Activated naive CD4-positive, alpha-beta T cell treated with anti-CD3 and anti-CD28 coated beads for 36 hours (primary cell): ENCODE measurements at regions not wholly inside any gene's neighbourhood (a gene's known extent, or its start where the extent isn't known, plus 50 kb on each side); places are given as distances from the start of the nearest gene placed in this dataset.

Experiments used
- CTCF ChIA-PET: fragments of 350-600 bp; sonication (Branson Sonifier 250); formaldehyde crosslinking; loops from one replicate; lab custom pipeline; 2021; ENCODE audit warnings: antibody characterized with exemption; lab: Charles Lee
- DNase-seq: peaks from one replicate; pipeline ENCODE4 v3.0.0-alpha.2; 2020
- H3K27ac Mint-ChIP-seq: one replicate; pipeline ENCODE4 v1.8.0; 2021; ENCODE audit warnings: mild to moderate bottlenecking, mixed read lengths
- H3K27me3 Mint-ChIP-seq: one replicate; pipeline ENCODE4 v1.8.0; 2021; ENCODE audit warnings: low read depth, mixed read lengths
- H3K36me3 Mint-ChIP-seq: one replicate; pipeline ENCODE4 v1.8.0; 2021; ENCODE audit warnings: low read depth, mixed read lengths
- H3K4me1 Mint-ChIP-seq: one replicate; pipeline ENCODE4 v1.8.0; 2021; ENCODE audit warnings: low read depth, mixed read lengths
- H3K4me3 Mint-ChIP-seq: one replicate; pipeline ENCODE4 v1.8.0; 2021; ENCODE audit warnings: mild to moderate bottlenecking, moderate library complexity, mixed read lengths
- H3K9me3 Mint-ChIP-seq: one replicate; pipeline ENCODE4 v1.8.0; 2021; ENCODE audit warnings: mixed read lengths
- intact Hi-C: fragments of 100-400 bp; cut with micrococcal nuclease; formaldehyde crosslinking; loops from one replicate; pipeline ENCODE4 v1.15.1; 2023

DNA sequence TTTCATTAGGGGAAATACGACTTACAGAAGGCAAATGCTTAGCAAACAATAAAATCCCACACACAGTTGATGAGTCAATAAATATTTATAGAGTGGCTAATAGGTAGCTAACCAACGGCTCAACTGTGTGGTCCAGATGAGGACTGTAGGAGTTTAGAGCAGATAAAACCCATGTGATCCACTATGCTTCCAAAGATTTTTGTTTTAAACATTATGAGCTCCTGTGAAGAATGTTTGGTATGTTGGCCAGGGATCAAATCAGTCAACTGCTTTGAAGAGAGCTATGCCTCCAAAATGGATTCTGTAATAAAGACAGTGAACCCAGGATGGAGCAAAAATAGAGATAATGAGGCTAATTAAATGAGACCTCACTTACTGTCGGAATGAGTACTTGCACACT lies 72.3 kb upstream of the COL11A1 start:
- H3K9me3 Mint-ChIP-seq: peaks cover 5% of the 10 kb centered on the region
- no peaks in the 10 kb centered on the region for H3K27me3 Mint-ChIP-seq
- H3K4me1 Mint-ChIP-seq: no peaks in the 10 kb centered on the region
- no peaks in the 10 kb centered on the region for H3K36me3 Mint-ChIP-seq
- H3K27ac Mint-ChIP-seq: no peak overlapping the region
- CTCF ChIA-PET: no interaction called here
- H3K4me3 Mint-ChIP-seq: no peak overlapping the region
- intact Hi-C loops: no loop called here
- DNase-seq: no peak

DNA sequence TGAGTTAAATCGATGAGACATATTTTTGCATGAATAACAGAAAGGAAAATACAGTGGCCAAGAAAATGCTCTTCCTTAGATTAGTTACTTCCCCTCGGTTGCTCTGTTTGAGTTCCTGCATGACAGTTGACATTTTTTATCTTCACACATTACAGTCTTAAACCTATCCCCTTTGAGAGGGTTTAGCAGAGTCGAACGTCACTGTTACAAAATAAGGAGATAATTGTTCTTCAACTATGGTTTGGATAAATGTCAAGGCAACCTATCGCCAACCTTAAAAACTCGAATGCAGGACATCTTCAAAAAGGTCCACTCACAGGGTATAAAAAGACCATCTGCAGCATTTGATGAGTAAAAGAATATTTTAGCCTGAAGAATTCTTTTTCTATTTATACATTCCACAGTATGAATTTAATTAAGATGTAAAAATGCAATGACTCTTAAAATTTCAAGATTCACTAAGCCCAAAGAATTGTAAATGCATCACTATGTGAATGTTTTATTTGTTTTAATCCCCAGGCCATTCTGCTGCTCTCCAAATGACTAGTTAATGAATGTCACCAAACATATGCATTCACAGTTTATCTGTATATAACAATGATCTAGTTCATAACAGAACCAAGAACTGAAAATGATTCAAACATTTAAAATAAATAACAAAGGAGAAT lies 68.9 kb upstream of the COL11A1 start:
- no peak for DNase-seq
- intact Hi-C loops: no loop called here
- H3K27me3 Mint-ChIP-seq: no peaks in the 10 kb centered on the region
- no peak overlapping the region for H3K4me3 Mint-ChIP-seq
- CTCF ChIA-PET: interaction anchor here (0.5 kb wide), 1 partner anchor 606 kb away, joined by 3 read pairs; no protein-coding TSS in a partner anchor
- H3K4me1 Mint-ChIP-seq: no peaks in the 10 kb centered on the region
- H3K9me3 Mint-ChIP-seq: no peaks in the 10 kb centered on the region
- H3K27ac Mint-ChIP-seq: no peak overlapping the region
- no peaks in the 10 kb centered on the region for H3K36me3 Mint-ChIP-seq

DNA sequence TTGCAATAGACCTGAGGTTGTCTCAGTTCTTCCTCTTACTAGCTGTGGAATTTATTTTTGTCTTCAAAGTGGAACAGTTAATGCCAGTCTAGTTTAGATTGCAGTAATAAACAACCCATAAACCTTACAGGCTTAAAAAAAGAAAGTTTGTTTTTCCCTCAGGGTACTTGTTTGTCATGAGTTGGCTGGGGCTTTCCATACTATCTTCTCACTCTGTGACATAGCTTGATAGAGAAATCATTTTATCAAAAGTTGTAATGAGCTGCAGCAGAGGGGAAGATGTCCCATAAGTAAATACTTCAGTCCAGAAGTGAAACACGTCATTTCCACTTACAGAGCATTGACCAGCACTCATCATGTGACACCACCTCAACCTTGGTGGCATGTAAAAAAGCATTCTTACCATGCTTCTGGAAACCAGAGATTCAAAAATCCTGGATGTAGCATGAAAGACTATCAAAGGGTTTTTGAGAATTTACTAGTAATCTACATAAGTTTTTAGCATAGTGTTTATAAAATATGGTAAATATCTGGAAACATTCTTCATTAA lies 62.8 kb upstream of the COL11A1 start:
- Mint-ChIP-seq H3K9me3 (peaks cover 3% of the 10 kb centered on the region), H3K4me1 (no peaks in the 10 kb centered on the region), H3K4me3 (no peak overlapping the region), H3K36me3 (no peaks in the 10 kb centered on the region), H3K27ac (no peak overlapping the region), H3K27me3 (no peaks in the 10 kb centered on the region)
- DNase-seq: no peak
- CTCF ChIA-PET: no interaction called here
- intact Hi-C loops: no loop called here

DNA sequence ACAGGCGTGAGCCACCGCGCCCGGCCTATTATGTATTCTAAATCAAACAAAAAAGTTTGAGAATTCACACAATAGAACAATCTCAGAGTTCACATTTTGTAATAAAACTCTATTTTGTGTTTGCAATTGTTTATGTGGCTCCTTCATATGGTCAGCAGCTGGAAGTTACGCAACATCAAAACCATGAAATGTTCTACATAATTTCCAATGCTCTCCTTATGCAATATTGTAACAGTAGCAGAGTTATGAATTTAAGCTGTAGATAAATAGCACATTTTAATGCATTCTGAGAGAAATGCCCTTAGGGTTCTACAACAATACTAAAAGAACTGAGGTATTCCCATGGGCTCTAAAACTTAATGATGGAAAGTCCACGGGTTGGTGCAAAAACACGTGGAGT lies 62.3 kb upstream of the COL11A1 start:
- no peak for DNase-seq
- H3K27me3 Mint-ChIP-seq: no peaks in the 10 kb centered on the region
- no peaks in the 10 kb centered on the region for H3K36me3 Mint-ChIP-seq
- no peaks in the 10 kb centered on the region for H3K4me1 Mint-ChIP-seq
- H3K4me3 Mint-ChIP-seq: no peak overlapping the region
- intact Hi-C loops: no loop called here
- H3K27ac Mint-ChIP-seq: no peak overlapping the region
- CTCF ChIA-PET: no interaction called here
- H3K9me3 Mint-ChIP-seq: peaks cover 6% of the 10 kb centered on the region

DNA sequence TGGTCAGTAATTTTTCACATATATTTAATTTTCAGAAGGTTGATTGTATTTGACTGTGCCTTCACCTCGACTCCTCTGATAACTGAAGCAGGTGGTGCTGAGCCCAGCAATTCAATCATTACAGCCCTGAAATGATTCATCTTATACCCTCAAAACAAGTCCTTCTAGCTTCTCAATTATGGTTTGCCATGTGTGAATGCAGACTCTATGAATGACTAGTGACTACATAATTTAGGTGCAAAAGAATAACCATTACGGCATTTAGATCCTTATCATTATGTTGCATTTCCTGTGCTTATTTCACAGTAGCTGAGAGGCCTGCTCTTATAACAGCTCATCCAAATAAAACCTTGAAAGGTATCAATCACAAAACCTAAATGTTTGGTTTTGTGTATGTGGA lies 54.0 kb upstream of the COL11A1 start:
- no peaks in the 10 kb centered on the region for H3K27me3 Mint-ChIP-seq
- no peaks in the 10 kb centered on the region for H3K36me3 Mint-ChIP-seq
- intact Hi-C loops: no loop called here
- DNase-seq: no peak
- no peak overlapping the region for H3K4me3 Mint-ChIP-seq
- CTCF ChIA-PET: no interaction called here
- H3K4me1 Mint-ChIP-seq: no peaks in the 10 kb centered on the region
- H3K9me3 Mint-ChIP-seq: peaks cover 8% of the 10 kb centered on the region
- no peak overlapping the region for H3K27ac Mint-ChIP-seq

DNA sequence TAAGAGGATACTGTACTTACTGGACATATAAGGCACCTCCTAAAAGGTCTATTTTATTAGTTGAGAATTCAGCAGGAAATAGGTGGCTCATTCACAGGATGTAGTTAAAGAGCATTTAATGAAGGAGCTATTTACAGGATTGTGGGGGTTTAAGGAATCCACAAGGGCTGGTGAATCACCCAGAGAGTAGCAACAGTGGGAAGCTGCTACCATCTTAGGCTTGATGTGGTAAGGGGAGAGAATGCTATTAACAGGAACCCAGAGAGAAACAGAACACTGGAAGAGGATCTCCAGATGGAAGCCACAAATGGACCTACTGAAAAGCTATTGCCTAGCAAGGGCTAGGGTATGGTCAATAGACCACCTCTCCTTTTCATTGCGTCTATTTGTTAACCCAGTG lies 52.0 kb upstream of the COL11A1 start:
- intact Hi-C loops: no loop called here
- H3K27ac Mint-ChIP-seq: no peak overlapping the region
- CTCF ChIA-PET: interaction anchor here (1.0 kb wide), 1 partner anchor 301 kb away, joined by 3 read pairs; no protein-coding TSS in a partner anchor
- no peaks in the 10 kb centered on the region for H3K36me3 Mint-ChIP-seq
- no peaks in the 10 kb centered on the region for H3K27me3 Mint-ChIP-seq
- no peak overlapping the region for H3K4me3 Mint-ChIP-seq
- no peak for DNase-seq
- H3K4me1 Mint-ChIP-seq: no peaks in the 10 kb centered on the region
- peaks cover under 1% of the 10 kb centered on the region for H3K9me3 Mint-ChIP-seq
